KMS-11 (cell line): ENCODE measurements at regions not wholly inside any gene's neighbourhood (a gene's known extent, or its start where the extent isn't known, plus 50 kb on each side); places are given as distances from the start of the nearest gene placed in this dataset.

Experiments
- H2AFZ ChIP-seq: fragments of 200-600 bp; sonication (generic); 2 replicates; pipeline ENCODE4 v1.6.1; 2016; ENCODE audit warnings: antibody characterized with exemption, mixed run types, low read depth
- H3K27ac ChIP-seq: fragments of 200-600 bp; sonication (generic); 2 replicates; pipeline ENCODE4 v1.6.1; 2016; ENCODE audit warnings: mild to moderate bottlenecking, mixed run types
- H3K27me3 ChIP-seq: fragments of 200-600 bp; sonication (generic); 2 replicates; pipeline ENCODE4 v1.6.1; 2017; ENCODE audit warnings: mild to moderate bottlenecking, low read depth, mixed run types, moderate library complexity; ENCODE audit not compliant: insufficient read depth
- H3K36me3 ChIP-seq: fragments of 200-600 bp; sonication (generic); 2 replicates; pipeline ENCODE4 v1.6.1; 2017; ENCODE audit warnings: mild to moderate bottlenecking, mixed run types; ENCODE audit not compliant: insufficient read depth
- H3K4me1 ChIP-seq: fragments of 200-600 bp; sonication (generic); 2 replicates; pipeline ENCODE4 v1.6.1; 2016; ENCODE audit warnings: mild to moderate bottlenecking, low read depth, mixed run types; ENCODE audit not compliant: poor library complexity, severe bottlenecking
- H3K4me2 ChIP-seq: fragments of 200-600 bp; sonication (generic); 2 replicates; pipeline ENCODE4 v1.7.0; 2016; ENCODE audit warnings: mild to moderate bottlenecking, mixed run types
- H3K4me3 ChIP-seq: fragments of 200-600 bp; sonication (generic); IDR thresholded peaks from 2 replicates; pipeline ENCODE4 v1.6.1; 2017; ENCODE audit warnings: low read depth, low read length, mixed read lengths; ENCODE audit not compliant: insufficient read depth
- H3K79me2 ChIP-seq: fragments of 200-600 bp; sonication (generic); 2 replicates; pipeline ENCODE4 v1.6.1; 2016; ENCODE audit warnings: low read depth, mixed run types; ENCODE audit not compliant: insufficient read depth
- H3K9ac ChIP-seq: fragments of 200-600 bp; sonication (generic); 2 replicates; pipeline ENCODE4 v1.6.1; 2016; ENCODE audit warnings: mild to moderate bottlenecking, mixed run types
- H4K20me1 ChIP-seq: fragments of 200-600 bp; sonication (generic); 2 replicates; pipeline ENCODE4 v1.6.1; 2016; ENCODE audit warnings: mild to moderate bottlenecking, mixed run types; ENCODE audit not compliant: insufficient read depth
- TF ChIP-seq, protein P1 (sequence below): fragments of 200-600 bp; sonication (generic); conservative IDR thresholded peaks from 2 replicates; pipeline ENCODE4 v1.6.1; 2017; ENCODE audit warnings: low read depth, mild to moderate bottlenecking, antibody characterized with exemption, low read length, moderate library complexity, mixed read lengths

DNA sequence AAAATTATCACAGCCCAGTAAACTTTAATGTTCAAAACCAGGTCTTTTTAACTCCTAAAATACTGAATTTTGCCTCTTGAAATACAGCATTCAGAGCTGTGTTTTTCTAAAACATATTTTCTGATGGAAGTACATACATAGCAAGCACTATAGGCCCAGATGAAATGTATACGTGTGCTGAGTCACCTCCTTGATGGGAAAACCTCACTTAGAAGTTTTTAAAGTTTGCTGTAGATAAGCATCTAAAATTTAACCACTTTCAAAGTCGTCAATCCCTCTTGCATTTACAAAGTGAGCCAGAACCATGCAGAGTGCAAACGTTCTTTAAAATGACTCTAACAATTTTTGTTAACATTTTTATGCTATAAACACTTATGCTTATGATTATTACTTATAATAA lies 618.8 kb downstream of the RPS29 start:
- Histone ChIP-seq H3K9ac (no peak overlapping the region), H4K20me1 (no peaks in the 10 kb centered on the region), H3K4me1 (peaks cover 5% of the 10 kb centered on the region)

GRCh38 chr14:48963231-48963790 lies 622.9 kb downstream of the RPS29 start:
- H2AFZ ChIP-seq, result no peak overlapping the region
- H3K4me2 ChIP-seq, result no peak overlapping the region
- H3K4me3 ChIP-seq, result no peak overlapping the region
- H3K27ac ChIP-seq, result no peak overlapping the region
- TF ChIP-seq, protein P1, sequence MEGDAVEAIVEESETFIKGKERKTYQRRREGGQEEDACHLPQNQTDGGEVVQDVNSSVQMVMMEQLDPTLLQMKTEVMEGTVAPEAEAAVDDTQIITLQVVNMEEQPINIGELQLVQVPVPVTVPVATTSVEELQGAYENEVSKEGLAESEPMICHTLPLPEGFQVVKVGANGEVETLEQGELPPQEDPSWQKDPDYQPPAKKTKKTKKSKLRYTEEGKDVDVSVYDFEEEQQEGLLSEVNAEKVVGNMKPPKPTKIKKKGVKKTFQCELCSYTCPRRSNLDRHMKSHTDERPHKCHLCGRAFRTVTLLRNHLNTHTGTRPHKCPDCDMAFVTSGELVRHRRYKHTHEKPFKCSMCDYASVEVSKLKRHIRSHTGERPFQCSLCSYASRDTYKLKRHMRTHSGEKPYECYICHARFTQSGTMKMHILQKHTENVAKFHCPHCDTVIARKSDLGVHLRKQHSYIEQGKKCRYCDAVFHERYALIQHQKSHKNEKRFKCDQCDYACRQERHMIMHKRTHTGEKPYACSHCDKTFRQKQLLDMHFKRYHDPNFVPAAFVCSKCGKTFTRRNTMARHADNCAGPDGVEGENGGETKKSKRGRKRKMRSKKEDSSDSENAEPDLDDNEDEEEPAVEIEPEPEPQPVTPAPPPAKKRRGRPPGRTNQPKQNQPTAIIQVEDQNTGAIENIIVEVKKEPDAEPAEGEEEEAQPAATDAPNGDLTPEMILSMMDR, result no peak
- no peaks in the 10 kb centered on the region for H3K36me3 ChIP-seq
- H4K20me1 ChIP-seq, result no peaks in the 10 kb centered on the region
- H3K9ac ChIP-seq, result no peak overlapping the region
- H3K79me2 ChIP-seq, result no peaks in the 10 kb centered on the region
- no peaks in the 10 kb centered on the region for H3K27me3 ChIP-seq
- H3K4me1 ChIP-seq, result no peaks in the 10 kb centered on the region

More for the DNA sequence above, 618.8 kb downstream of the RPS29 start:
- H3K4me3 ChIP-seq, result no peak overlapping the region
- TF ChIP-seq, protein P1, result no peak
- H2AFZ ChIP-seq, result no peak overlapping the region
- H3K79me2 ChIP-seq, result no peaks in the 10 kb centered on the region
- no peak overlapping the region for H3K27ac ChIP-seq
- no peak overlapping the region for H3K4me2 ChIP-seq
- H3K27me3 ChIP-seq, result no peaks in the 10 kb centered on the region
- H3K36me3 ChIP-seq, result no peaks in the 10 kb centered on the region

- TF ChIP-seq, protein P1, result no peak
- Histone ChIP-seq H3K4me2 (no peak overlapping the region), H3K4me1 (no peaks in the 10 kb centered on the region), H3K79me2 (no peaks in the 10 kb centered on the region), H3K27ac (no peak overlapping the region), H3K9ac (no peak overlapping the region), H3K36me3 (no peaks in the 10 kb centered on the region), H2AFZ (no peak overlapping the region), H4K20me1 (no peaks in the 10 kb centered on the region), H3K27me3 (no peaks in the 10 kb centered on the region), H3K4me3 (no peak overlapping the region)
Observed at GRCh38 chr14:48957486-48957885, 628.7 kb downstream of the RPS29 start.

DNA sequence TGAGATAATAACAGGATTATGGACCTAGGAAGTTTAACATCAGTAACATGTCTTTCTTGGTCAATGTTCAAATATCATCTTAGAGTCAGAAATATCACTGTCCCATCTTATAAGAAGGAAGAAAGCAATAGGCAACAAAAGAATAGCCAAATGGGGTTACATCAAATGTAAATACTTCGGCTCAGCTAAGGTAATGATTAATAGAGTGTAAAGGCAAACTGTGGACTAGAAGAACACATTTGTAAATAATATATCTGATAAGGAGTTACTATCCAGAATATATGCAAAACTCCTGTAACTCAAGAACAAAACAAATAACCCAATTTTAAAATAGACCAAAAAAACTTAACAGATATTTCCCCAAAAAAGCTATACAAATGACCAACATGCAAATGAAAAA lies 630.3 kb downstream of the RPS29 start:
- TF ChIP-seq, protein P1, result no peak
- no peaks in the 10 kb centered on the region for H3K79me2 ChIP-seq
- H4K20me1 ChIP-seq, result no peaks in the 10 kb centered on the region
- no peaks in the 10 kb centered on the region for H3K36me3 ChIP-seq
- H2AFZ ChIP-seq, result no peak overlapping the region
- no peaks in the 10 kb centered on the region for H3K4me1 ChIP-seq
- no peaks in the 10 kb centered on the region for H3K27me3 ChIP-seq
- no peak overlapping the region for H3K27ac ChIP-seq
- H3K4me3 ChIP-seq, result no peak overlapping the region
- H3K9ac ChIP-seq, result no peak overlapping the region
- no peak overlapping the region for H3K4me2 ChIP-seq
